ENCODE measurements at regions not wholly inside any gene's neighbourhood (a gene's known extent, or its start where the extent isn't known, plus 50 kb on each side); places are given as distances from the start of the nearest gene placed in this dataset.

- no peak for DNase-seq (ENCODE audit: low spot score)
- Histone ChIP-seq H3K4me3 (ENCODE audit: severe bottlenecking) (no peak overlapping the region), H3K4me1 (ENCODE audit: insufficient read depth, poor library complexity, severe bottlenecking) (no peaks in the 10 kb centered on the region), H3K36me3 (ENCODE audit: low read depth) (no peaks in the 10 kb centered on the region), H3K27ac (ENCODE audit: poor library complexity, severe bottlenecking) (no peak overlapping the region), H3K9me3 (ENCODE audit: severe bottlenecking) (no peaks in the 10 kb centered on the region), H3K27me3 (ENCODE audit: insufficient read depth, poor library complexity, severe bottlenecking) (no peaks in the 10 kb centered on the region)
- no peak for ATAC-seq (ENCODE audit: low read depth)
- TF ChIP-seq CTCF (IDR thresholded peaks at IDR 0.05; ENCODE audit: poor library complexity, severe bottlenecking), result no peak
Measured at GRCh38 chr5:167268337-167268736, 1023.1 kb upstream of the WWC1 start.

GRCh38 chr5:167269146-167269545 lies 1022.3 kb upstream of the WWC1 start:
- TF ChIP-seq CTCF (IDR thresholded peaks at IDR 0.05; ENCODE audit: poor library complexity, severe bottlenecking), result no peak
- Histone ChIP-seq H3K27me3 (ENCODE audit: insufficient read depth, poor library complexity, severe bottlenecking) (no peaks in the 10 kb centered on the region), H3K36me3 (ENCODE audit: low read depth) (no peaks in the 10 kb centered on the region), H3K27ac (ENCODE audit: poor library complexity, severe bottlenecking) (no peak overlapping the region), H3K4me3 (ENCODE audit: severe bottlenecking) (no peak overlapping the region), H3K4me1 (ENCODE audit: insufficient read depth, poor library complexity, severe bottlenecking) (no peaks in the 10 kb centered on the region), H3K9me3 (ENCODE audit: severe bottlenecking) (no peaks in the 10 kb centered on the region)
- DNase-seq (ENCODE audit: low spot score), result no peak
- no peak for ATAC-seq (ENCODE audit: low read depth)

DNA sequence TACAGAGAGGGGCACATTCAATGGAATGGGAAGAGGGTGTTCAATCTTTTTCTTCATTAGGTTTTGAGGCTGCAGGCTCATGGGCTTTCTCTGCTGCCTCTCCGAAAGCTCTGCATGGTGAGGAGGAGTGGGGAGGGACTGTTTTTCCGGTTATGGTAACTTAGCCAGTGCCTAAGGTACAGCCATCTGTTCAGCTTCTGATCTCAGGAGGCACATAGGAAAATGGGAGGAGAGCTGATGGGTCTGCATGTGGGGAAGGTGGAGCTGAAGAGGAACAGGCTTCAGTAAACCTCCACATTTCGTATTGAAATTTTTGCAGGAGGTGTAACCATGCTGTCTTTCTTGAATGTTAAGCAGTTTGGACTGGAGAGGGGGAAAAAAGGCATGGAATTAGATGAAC lies 1020.4 kb upstream of the WWC1 start:
- ATAC-seq (ENCODE audit: low read depth) (no peak), DNase-seq (ENCODE audit: low spot score) (no peak)
- Histone ChIP-seq H3K4me1 (ENCODE audit: insufficient read depth, poor library complexity, severe bottlenecking) (no peaks in the 10 kb centered on the region), H3K4me3 (ENCODE audit: severe bottlenecking) (no peak overlapping the region), H3K27me3 (ENCODE audit: insufficient read depth, poor library complexity, severe bottlenecking) (no peaks in the 10 kb centered on the region), H3K27ac (ENCODE audit: poor library complexity, severe bottlenecking) (no peak overlapping the region), H3K9me3 (ENCODE audit: severe bottlenecking) (no peaks in the 10 kb centered on the region), H3K36me3 (ENCODE audit: low read depth) (no peaks in the 10 kb centered on the region)
- TF ChIP-seq CTCF (IDR thresholded peaks at IDR 0.05; ENCODE audit: poor library complexity, severe bottlenecking), result no peak

GRCh38 chr5:167271511-167271910 lies 1019.9 kb upstream of the WWC1 start:
- H3K27ac ChIP-seq (ENCODE audit: poor library complexity, severe bottlenecking), result no peak overlapping the region

DNA sequence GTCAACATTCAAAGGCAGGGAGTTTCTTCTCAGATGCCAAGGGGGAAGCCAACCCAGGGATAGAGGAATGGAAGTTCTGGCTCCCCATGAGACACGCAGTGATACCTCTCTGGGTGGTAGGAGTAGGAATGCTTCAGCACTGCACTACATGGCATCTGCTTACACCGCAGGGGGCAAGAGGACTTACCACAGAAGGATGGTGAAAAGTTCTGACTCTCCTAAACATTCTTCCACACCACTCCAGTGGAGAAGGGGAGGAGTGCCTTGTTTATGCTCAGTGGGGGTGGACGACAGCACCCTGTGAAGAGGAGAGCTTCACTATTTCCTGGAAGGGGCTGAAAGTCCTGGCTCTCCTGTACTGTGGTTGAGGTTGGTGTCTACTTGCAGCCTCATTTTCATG lies 1011.3 kb upstream of the WWC1 start:
- H3K27me3 ChIP-seq (ENCODE audit: insufficient read depth, poor library complexity, severe bottlenecking), result no peaks in the 10 kb centered on the region
- DNase-seq (ENCODE audit: low spot score) (no peak), ATAC-seq (ENCODE audit: low read depth) (no peak)
- no peak for TF ChIP-seq CTCF (IDR thresholded peaks at IDR 0.05; ENCODE audit: poor library complexity, severe bottlenecking)
- H3K4me1 ChIP-seq (ENCODE audit: insufficient read depth, poor library complexity, severe bottlenecking), result no peaks in the 10 kb centered on the region
- H3K36me3 ChIP-seq (ENCODE audit: low read depth), result no peaks in the 10 kb centered on the region
- no peaks in the 10 kb centered on the region for H3K9me3 ChIP-seq (ENCODE audit: severe bottlenecking)
- no peak overlapping the region for H3K4me3 ChIP-seq (ENCODE audit: severe bottlenecking)
- H3K27ac ChIP-seq (ENCODE audit: poor library complexity, severe bottlenecking), result no peak overlapping the region

More at GRCh38 chr5:167271511-167271910, 1019.9 kb upstream of the WWC1 start:
- no peaks in the 10 kb centered on the region for H3K36me3 ChIP-seq (ENCODE audit: low read depth)
- TF ChIP-seq CTCF (IDR thresholded peaks at IDR 0.05; ENCODE audit: poor library complexity, severe bottlenecking), result no peak
- DNase-seq (ENCODE audit: low spot score) (no peak), ATAC-seq (ENCODE audit: low read depth) (no peak)
- no peak overlapping the region for H3K4me3 ChIP-seq (ENCODE audit: severe bottlenecking)
- H3K9me3 ChIP-seq (ENCODE audit: severe bottlenecking), result no peaks in the 10 kb centered on the region
- H3K27me3 ChIP-seq (ENCODE audit: insufficient read depth, poor library complexity, severe bottlenecking), result no peaks in the 10 kb centered on the region
- H3K4me1 ChIP-seq (ENCODE audit: insufficient read depth, poor library complexity, severe bottlenecking), result no peaks in the 10 kb centered on the region
